Lung (tissue), 11 donors: ENCODE measurements at regions not wholly inside any gene's neighbourhood (a gene's known extent, or its start where the extent isn't known, plus 50 kb on each side); places are given as distances from the start of the nearest gene placed in this dataset.

Experiments used
- ATAC-seq: fragments of 200-7000 bp; cut with Tn5 transposase; one replicate; pipeline ENCODE4 v1.9.1; 2020; ENCODE audit warnings: moderate number of reproducible peaks; ENCODE audit not compliant: insufficient read depth, low FRiP score
- DNase-seq, 3 donors: peaks; one replicate each; pipeline ENCODE4 v3.0.0-alpha.2; 2013 to 2017
- H3K27ac ChIP-seq, 2 donors: one replicate each; pipeline ENCODE4 v1.5.1; 2013; ENCODE audit warnings: mild to moderate bottlenecking in 2 of 2, moderate library complexity in 2 of 2, control low read depth in 1 of 2, inconsistent platforms in 1 of 2, low read depth in 1 of 2, low read length in 1 of 2
- H3K27me3 ChIP-seq, 3 donors: one replicate each; pipeline ENCODE4 v1.5.1; 2013; ENCODE audit warnings: low read length in 2 of 3; ENCODE audit not compliant: control insufficient read depth in 3 of 3, insufficient read depth in 3 of 3
- H3K36me3 ChIP-seq, 4 donors: one replicate each; pipeline ENCODE4 v1.5.1; 2013; ENCODE audit warnings: low read length in 4 of 4, mild to moderate bottlenecking in 1 of 4, moderate library complexity in 1 of 4; ENCODE audit not compliant: control insufficient read depth in 4 of 4, insufficient read depth in 4 of 4
- H3K4me1 ChIP-seq, 5 donors: one replicate each; pipeline ENCODE4 v1.5.1; 2013; ENCODE audit warnings: low read length in 5 of 5, mild to moderate bottlenecking in 2 of 5, moderate library complexity in 1 of 5; ENCODE audit not compliant: control insufficient read depth in 5 of 5, insufficient read depth in 5 of 5
- H3K4me3 ChIP-seq: one replicate; pipeline ENCODE4 v1.5.1; 2013; ENCODE audit warnings: mild to moderate bottlenecking, control low read depth, moderate library complexity
- H3K9ac ChIP-seq, 2 donors: one replicate each; pipeline ENCODE4 v1.5.1; 2013; ENCODE audit warnings: low read length in 2 of 2, control low read depth in 1 of 2; ENCODE audit not compliant: insufficient read depth in 1 of 2
- H3K9me3 ChIP-seq, 4 donors: one replicate each; pipeline ENCODE4 v1.5.1; 2013; ENCODE audit warnings: low read length in 3 of 4, mild to moderate bottlenecking in 1 of 4, moderate library complexity in 1 of 4; ENCODE audit not compliant: control insufficient read depth in 4 of 4, insufficient read depth in 3 of 4
- CTCF ChIP-seq: IDR thresholded peaks from 2 replicates; pipeline ENCODE4 v1.5.1; 2012; ENCODE audit warnings: mild to moderate bottlenecking; ENCODE audit errors: control extremely low read depth, extremely low read depth
- WGBS, 2 donors: extraction: QIAGEN DNeasy Blood & Tissue Kit; methylation state at CpG; one replicate each; pipeline ENCODE4 v1.1.7; 2013; 5-methylcytosine and 5-hydroxymethylcytosine counted together
- donor health status: control.
- donor health status: control.
- donor health status: Bipolar disorder and iron deficiency.
- donor health status: healthy.
- donor health status: DM: yes; HTN: yes; CAD: no.

- H3K4me1 ChIP-seq = no peaks in the 10 kb centered on the region
- H3K9ac ChIP-seq = no peak overlapping the region
- 81 to 88% methylated on average over 1 of the region's 1 CpG for WGBS, 2 donors
Observed at GRCh38 chr1:166328956-166329355, 162.2 kb upstream of the FAM78B start.

GRCh38 chr1:166330096-166330495 is 163.3 kb upstream of the FAM78B start:
- no peaks in the 10 kb centered on the region for H3K9me3 ChIP-seq
- H3K27ac ChIP-seq = no peak overlapping the region
- no peak for ATAC-seq
- no peaks in the 10 kb centered on the region for H3K36me3 ChIP-seq
- no peak overlapping the region for H3K4me3 ChIP-seq
- no peak for DNase-seq
- no peak overlapping the region for H3K9ac ChIP-seq
- 85 to 86% methylated on average over 1 of the region's 1 CpG for WGBS, 2 donors
- H3K4me1 ChIP-seq = no peaks in the 10 kb centered on the region
- no peak for TF ChIP-seq CTCF
- H3K27me3 ChIP-seq = no peaks in the 10 kb centered on the region

More at GRCh38 chr1:166328956-166329355, 162.2 kb upstream of the FAM78B start:
- H3K36me3 ChIP-seq = no peaks in the 10 kb centered on the region
- DNase-seq (no peak), ATAC-seq (no peak)
- no peaks in the 10 kb centered on the region for H3K9me3 ChIP-seq
- no peak overlapping the region for H3K27ac ChIP-seq
- no peak overlapping the region for H3K4me3 ChIP-seq
- TF ChIP-seq CTCF = no peak
- no peaks in the 10 kb centered on the region for H3K27me3 ChIP-seq

GRCh38 chr1:166338105-166338504 is 171.3 kb upstream of the FAM78B start:
- ATAC-seq (no peak), DNase-seq (no peak)
- 89 to 93% methylated on average over 2 of the region's 2 CpGs for WGBS, 2 donors
- H3K36me3 ChIP-seq = no peaks in the 10 kb centered on the region
- H3K9me3 ChIP-seq = no peaks in the 10 kb centered on the region
- no peak for TF ChIP-seq CTCF
- no peaks in the 10 kb centered on the region for H3K27me3 ChIP-seq
- no peak overlapping the region for H3K9ac ChIP-seq
- H3K4me1 ChIP-seq = no peaks in the 10 kb centered on the region
- no peak overlapping the region for H3K27ac ChIP-seq
- H3K4me3 ChIP-seq = no peak overlapping the region

GRCh38 chr1:166340709-166341108 is 173.9 kb upstream of the FAM78B start:
- no peak overlapping the region for H3K4me3 ChIP-seq
- H3K9ac ChIP-seq = no peak overlapping the region
- no peaks in the 10 kb centered on the region for H3K36me3 ChIP-seq
- no peak for TF ChIP-seq CTCF
- no peak for DNase-seq
- H3K27ac ChIP-seq = no peak overlapping the region
- H3K4me1 ChIP-seq = no peaks in the 10 kb centered on the region
- H3K9me3 ChIP-seq = no peaks in the 10 kb centered on the region
- no peaks in the 10 kb centered on the region for H3K27me3 ChIP-seq
- ATAC-seq = no peak
